ENCODE measurements at regions not wholly inside any gene's neighbourhood (a gene's known extent, or its start where the extent isn't known, plus 50 kb on each side); places are given as distances from the start of the nearest gene placed in this dataset.

DNA sequence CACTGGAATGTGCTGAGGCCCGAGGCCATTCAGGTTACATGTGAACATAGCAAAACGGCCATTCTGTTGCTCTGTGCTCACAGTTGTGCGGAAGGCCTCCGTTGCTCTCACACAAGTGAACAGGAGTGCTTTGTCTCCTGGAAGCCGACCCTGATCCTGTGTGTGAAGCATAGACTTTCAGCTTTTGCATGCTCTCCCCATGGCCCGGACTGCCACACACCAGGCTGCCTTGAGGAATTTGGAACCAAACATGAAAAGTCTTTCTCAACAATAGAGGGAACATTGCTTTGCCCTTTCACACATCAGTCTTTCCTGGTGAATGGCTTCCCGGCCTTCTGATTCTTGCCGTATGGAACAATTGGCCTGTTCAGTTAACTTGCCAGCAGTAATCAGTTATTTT is 154.8 kb upstream of the LRIG1 start:
- no peaks in the 10 kb centered on the region for H3K36me3 Mint-ChIP-seq (ENCODE audit: low read depth)
- H3K27ac Mint-ChIP-seq, result peak overlapping the region; percentile 38
- H3K9me3 Mint-ChIP-seq, result peaks cover 6% of the 10 kb centered on the region
- peaks cover 51% of the 10 kb centered on the region for H3K4me1 Mint-ChIP-seq
- H3K4me3 Mint-ChIP-seq, result no peak overlapping the region
- DNase-seq, result no peak
- peaks cover 2% of the 10 kb centered on the region for H3K27me3 Mint-ChIP-seq (ENCODE audit: low read depth, poor library complexity)
- TF ChIP-seq, protein P1, sequence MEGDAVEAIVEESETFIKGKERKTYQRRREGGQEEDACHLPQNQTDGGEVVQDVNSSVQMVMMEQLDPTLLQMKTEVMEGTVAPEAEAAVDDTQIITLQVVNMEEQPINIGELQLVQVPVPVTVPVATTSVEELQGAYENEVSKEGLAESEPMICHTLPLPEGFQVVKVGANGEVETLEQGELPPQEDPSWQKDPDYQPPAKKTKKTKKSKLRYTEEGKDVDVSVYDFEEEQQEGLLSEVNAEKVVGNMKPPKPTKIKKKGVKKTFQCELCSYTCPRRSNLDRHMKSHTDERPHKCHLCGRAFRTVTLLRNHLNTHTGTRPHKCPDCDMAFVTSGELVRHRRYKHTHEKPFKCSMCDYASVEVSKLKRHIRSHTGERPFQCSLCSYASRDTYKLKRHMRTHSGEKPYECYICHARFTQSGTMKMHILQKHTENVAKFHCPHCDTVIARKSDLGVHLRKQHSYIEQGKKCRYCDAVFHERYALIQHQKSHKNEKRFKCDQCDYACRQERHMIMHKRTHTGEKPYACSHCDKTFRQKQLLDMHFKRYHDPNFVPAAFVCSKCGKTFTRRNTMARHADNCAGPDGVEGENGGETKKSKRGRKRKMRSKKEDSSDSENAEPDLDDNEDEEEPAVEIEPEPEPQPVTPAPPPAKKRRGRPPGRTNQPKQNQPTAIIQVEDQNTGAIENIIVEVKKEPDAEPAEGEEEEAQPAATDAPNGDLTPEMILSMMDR (IDR thresholded peaks at IDR 0.05), result no peak

DNA sequence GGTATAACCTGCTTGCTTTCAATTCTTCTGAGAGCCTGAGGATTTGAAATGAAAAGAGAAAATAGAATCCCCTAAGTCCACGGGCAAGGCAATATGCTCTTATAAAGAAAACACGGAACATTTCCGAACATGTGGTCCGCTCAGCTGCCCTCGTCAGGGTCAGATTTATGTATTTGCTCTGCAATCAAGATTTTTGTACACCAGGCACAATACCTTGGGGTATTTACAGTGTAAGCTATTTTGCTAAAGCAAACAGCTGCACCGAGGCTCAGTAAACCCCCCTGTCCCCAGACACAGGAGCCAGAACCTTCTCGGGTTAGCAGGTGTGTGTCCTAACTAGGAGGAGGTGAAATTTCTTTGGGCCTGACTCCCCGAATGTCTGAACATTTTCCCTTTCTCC is 155.8 kb upstream of the LRIG1 start:
- TF ChIP-seq, protein P1 (IDR thresholded peaks at IDR 0.05), result no peak
- Mint-ChIP-seq H3K36me3 (ENCODE audit: low read depth) (no peaks in the 10 kb centered on the region), H3K9me3 (peaks cover 6% of the 10 kb centered on the region), H3K27me3 (ENCODE audit: low read depth, poor library complexity) (peaks cover 2% of the 10 kb centered on the region), H3K4me1 (peaks cover 58% of the 10 kb centered on the region), H3K4me3 (no peak overlapping the region), H3K27ac (no peak overlapping the region)
- DNase-seq, result no peak

DNA sequence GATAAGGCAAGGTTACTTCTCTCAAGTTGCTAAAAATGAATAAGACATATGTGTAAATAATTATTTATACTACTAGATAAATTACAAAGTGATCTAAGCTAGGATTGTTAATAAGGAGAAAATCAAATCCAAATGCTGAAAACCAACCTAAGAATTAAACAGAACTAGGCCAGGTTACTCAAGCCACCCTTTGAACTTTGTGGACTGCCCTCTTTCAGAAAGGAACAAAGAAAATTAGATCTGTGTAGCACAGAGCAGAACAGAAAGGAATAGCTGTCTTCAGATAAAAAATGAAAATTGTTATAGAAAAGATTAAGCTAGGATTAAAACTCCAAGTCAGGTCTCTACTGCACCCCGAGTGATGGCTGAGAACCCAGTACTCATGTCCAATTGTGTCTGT is 158.2 kb upstream of the LRIG1 start:
- Mint-ChIP-seq H3K4me3 (no peak overlapping the region), H3K36me3 (ENCODE audit: low read depth) (no peaks in the 10 kb centered on the region), H3K27ac (no peak overlapping the region), H3K4me1 (peaks cover 53% of the 10 kb centered on the region), H3K27me3 (ENCODE audit: low read depth, poor library complexity) (peaks cover 2% of the 10 kb centered on the region), H3K9me3 (no peaks in the 10 kb centered on the region)
- no peak for DNase-seq
- TF ChIP-seq, protein P1 (IDR thresholded peaks at IDR 0.05), result no peak

DNA sequence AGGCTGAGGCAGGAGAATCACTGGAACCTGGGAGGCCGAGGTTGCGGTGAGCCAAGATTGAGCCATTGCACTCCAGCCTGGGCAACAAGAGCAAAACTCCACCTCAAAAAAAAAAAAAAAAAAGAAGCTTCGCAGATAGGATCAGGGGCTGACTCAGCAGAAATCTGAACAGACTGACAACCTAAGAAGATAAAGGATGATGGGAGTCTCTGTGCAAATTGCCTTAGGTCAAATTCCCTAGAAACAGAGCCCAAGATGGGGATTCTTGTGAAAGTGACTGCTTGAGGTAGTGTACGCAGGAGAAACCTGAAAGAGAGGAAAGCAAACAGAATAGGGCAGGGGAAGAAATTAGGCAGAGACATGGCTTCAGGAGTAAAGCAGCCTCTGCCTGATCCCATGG is 160.8 kb upstream of the LRIG1 start:
- no peak overlapping the region for H3K4me3 Mint-ChIP-seq
- no peaks in the 10 kb centered on the region for H3K9me3 Mint-ChIP-seq
- no peak for DNase-seq
- H3K27ac Mint-ChIP-seq, result peak overlapping the region; percentile 70
- H3K4me1 Mint-ChIP-seq, result peaks cover 30% of the 10 kb centered on the region
- TF ChIP-seq, protein P1 (IDR thresholded peaks at IDR 0.05), result no peak
- peaks cover 2% of the 10 kb centered on the region for H3K27me3 Mint-ChIP-seq (ENCODE audit: low read depth, poor library complexity)
- no peaks in the 10 kb centered on the region for H3K36me3 Mint-ChIP-seq (ENCODE audit: low read depth)

DNA sequence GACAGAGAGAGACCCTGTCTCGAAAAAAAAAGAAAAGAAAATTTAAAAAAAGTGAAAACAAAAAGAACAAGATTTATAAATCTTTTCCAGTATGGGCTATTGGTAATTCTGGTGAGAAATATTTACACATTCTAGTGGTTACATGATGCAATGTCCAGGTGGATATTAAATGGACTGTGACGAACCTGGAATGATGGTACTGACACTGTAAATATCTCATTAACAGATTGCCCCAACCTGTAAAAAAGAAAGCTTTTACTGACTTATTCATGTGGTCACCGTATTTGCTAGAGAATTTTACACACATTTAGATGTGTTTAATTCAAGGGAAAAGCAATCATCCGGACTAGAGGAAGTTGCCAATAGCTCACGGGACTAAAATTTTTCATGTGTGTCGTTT is 162.1 kb upstream of the LRIG1 start:
- TF ChIP-seq, protein P1 (IDR thresholded peaks at IDR 0.05), result no peak
- Mint-ChIP-seq H3K27ac (no peak overlapping the region), H3K36me3 (ENCODE audit: low read depth) (no peaks in the 10 kb centered on the region), H3K4me1 (peaks cover 18% of the 10 kb centered on the region), H3K9me3 (no peaks in the 10 kb centered on the region), H3K4me3 (no peak overlapping the region), H3K27me3 (ENCODE audit: low read depth, poor library complexity) (no peaks in the 10 kb centered on the region)
- DNase-seq, result no peak

DNA sequence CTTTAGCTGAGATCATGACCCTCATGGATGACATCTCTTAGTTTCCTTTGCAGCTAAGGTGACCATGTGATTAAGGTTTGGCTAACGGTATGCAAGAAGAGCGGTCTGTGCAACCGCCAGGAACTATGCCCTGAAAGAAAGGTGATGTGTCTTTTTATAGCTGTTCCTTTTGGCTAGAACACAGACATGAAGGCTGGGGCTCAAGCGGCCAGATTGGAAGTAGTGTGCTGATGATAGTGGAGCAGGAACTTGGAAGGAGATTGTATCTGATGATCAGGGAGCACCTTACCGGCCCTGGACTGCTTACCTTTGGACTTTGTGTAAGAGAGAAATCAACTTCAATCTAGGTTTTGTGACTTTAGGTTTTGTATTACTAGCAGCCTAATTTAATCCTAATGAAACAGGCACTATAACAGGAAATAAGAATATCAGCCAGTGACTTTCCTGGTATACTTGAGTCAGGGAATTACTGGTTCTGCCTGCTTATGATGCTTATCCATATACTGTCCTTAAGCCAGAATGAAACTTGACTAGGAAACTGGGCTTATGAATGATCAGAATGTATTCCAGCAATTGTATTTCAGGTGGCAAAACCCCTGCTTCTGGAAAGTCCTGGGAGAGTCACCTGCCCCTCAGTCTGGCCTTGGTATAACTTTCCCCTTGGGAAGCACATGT is 164.3 kb upstream of the LRIG1 start:
- TF ChIP-seq, protein P1 (IDR thresholded peaks at IDR 0.05), result no peak
- Mint-ChIP-seq H3K4me1 (peaks cover 13% of the 10 kb centered on the region), H3K4me3 (no peak overlapping the region), H3K36me3 (ENCODE audit: low read depth) (no peaks in the 10 kb centered on the region), H3K27ac (no peak overlapping the region), H3K9me3 (peaks cover 6% of the 10 kb centered on the region), H3K27me3 (ENCODE audit: low read depth, poor library complexity) (no peaks in the 10 kb centered on the region)
- no peak for DNase-seq
